ENCODE measurements at regions not wholly inside any gene's neighbourhood (a gene's known extent, or its start where the extent isn't known, plus 50 kb on each side); places are given as distances from the start of the nearest gene placed in this dataset.

GRCh38 chr2:196256585-196256984, 85.2 kb upstream of the STK17B start:
- TF ChIP-seq CTCF (IDR thresholded peaks at IDR 0.05; ENCODE audit: extremely low read depth in 1 of 2, insufficient read depth in 1 of 2, low read depth in 1 of 2, low read length in 2 of 2) (no peak), MAX (IDR thresholded peaks at IDR 0.05; ENCODE audit: insufficient read depth, insufficient read length) (no peak), POLR2AphosphoS5 (IDR thresholded peaks at IDR 0.05; ENCODE audit: insufficient read depth, low read depth, low read length) (no peak)

All from endothelial cell of umbilical vein (primary cell).